GM12892 (cell line): ENCODE measurements at regions not wholly inside any gene's neighbourhood (a gene's known extent, or its start where the extent isn't known, plus 50 kb on each side); places are given as distances from the start of the nearest gene placed in this dataset.

Experiments
- POLR2A ChIP-seq: IDR thresholded peaks from 2 replicates; pipeline ENCODE4 v1.6.1; 2011; ENCODE audit warnings: low read depth, low read length, control low read depth
- POLR2AphosphoS5 ChIP-seq: IDR thresholded peaks from 2 replicates; pipeline ENCODE4 v1.6.1; 2011; ENCODE audit warnings: low read depth, low read length, control low read depth
- TAF1 ChIP-seq: IDR thresholded peaks from 2 replicates; pipeline ENCODE4 v1.6.1; 2011; ENCODE audit warnings: low read depth, mild to moderate bottlenecking, control low read depth, low read length, borderline replicate concordance

- TF ChIP-seq POLR2A (no peak), POLR2AphosphoS5 (no peak), TAF1 (no peak)
Observed at GRCh38 chr5:63726496-63726895, 235.7 kb downstream of the HTR1A start.
